K562 (cell line): ENCODE measurements at regions not wholly inside any gene's neighbourhood (a gene's known extent, or its start where the extent isn't known, plus 50 kb on each side); places are given as distances from the start of the nearest gene placed in this dataset.

ENCODE experiments used
- CAMTA2 ChIP-seq: fragments of 250-450 bp; sonication (Bioruptor Pico); conservative IDR thresholded peaks from 2 replicates; pipeline ENCODE4 v1.5.1; 2022
- DACH1 ChIP-seq: fragments of 450-650 bp; IDR thresholded peaks from 2 replicates; pipeline ENCODE4 v1.6.1; 2018; ENCODE audit not compliant: partially characterized antibody
- DIDO1 ChIP-seq: fragments of 450-650 bp; IDR thresholded peaks from 2 replicates; pipeline ENCODE4 v1.6.1; 2016; ENCODE audit warnings: low read depth, missing biosample characterization, missing genetic modification characterization
- ELF4 ChIP-seq: fragments of 450-650 bp; formaldehyde crosslinking; IDR thresholded peaks from 2 replicates; pipeline ENCODE4 v1.4.0; 2022; ENCODE audit warnings: missing genetic modification characterization
- FOXA3 ChIP-seq, 2 experiments: fragments of 450-650 bp in 1 of 2; sonication (generic) in 1 of 2; formaldehyde crosslinking; IDR thresholded peaks in 1 of 2; conservative IDR thresholded peaks in 1 of 2; 2 replicates each; pipeline versions ENCODE4 v1.4.0 to v1.8.0; 2020 to 2022; ENCODE audit warnings: mild to moderate bottlenecking in 2 of 2, missing genetic modification reagents in 1 of 2
- GABPA ChIP-seq: fragments of 200-800 bp; sonication (Bioruptor generic); conservative IDR thresholded peaks from 2 replicates; pipeline ENCODE4 v1.6.1; 2016; ENCODE audit warnings: low read depth, missing genetic modification characterization, missing compliant biosample characterization
- KAT2B ChIP-seq: IDR thresholded peaks from one replicate; pipeline ENCODE4 v1.6.1; 2012; ENCODE audit warnings: low read depth, mild to moderate bottlenecking, control low read depth, inconsistent platforms, low read length, moderate library complexity
- KDM5B ChIP-seq: fragments of 200-600 bp; sonication (generic); IDR thresholded peaks from 2 replicates; pipeline ENCODE4 v1.6.1; 2012; ENCODE audit warnings: low read depth, mild to moderate bottlenecking, moderate library complexity, low read length, control low read depth, inconsistent platforms; ENCODE audit not compliant: insufficient replicate concordance
- MEF2A ChIP-seq: IDR thresholded peaks from 2 replicates; pipeline ENCODE4 v1.6.1; 2011; ENCODE audit warnings: low read depth, mild to moderate bottlenecking, low read length, moderate library complexity; ENCODE audit not compliant: control insufficient read depth
- NCOR1 ChIP-seq: fragments of 450-650 bp; IDR thresholded peaks from 2 replicates; pipeline ENCODE4 v1.6.1; 2016; ENCODE audit warnings: mild to moderate bottlenecking, moderate library complexity
- NR4A1 ChIP-seq, 2 experiments: fragments of 250-450 bp in 1 of 2; fragments of 450-650 bp in 1 of 2; sonication (Bioruptor Pico) in 1 of 2; IDR thresholded peaks; 2 replicates each; pipeline versions ENCODE4 v1.4.0 to v1.6.1; 2016 to 2020; ENCODE audit warnings: mild to moderate bottlenecking in 2 of 2, missing compliant biosample characterization in 1 of 2, missing genetic modification characterization in 1 of 2, moderate library complexity in 1 of 2
- PTBP1 ChIP-seq: fragments of 200-400 bp; formaldehyde crosslinking; IDR thresholded peaks from 2 replicates; pipeline ENCODE4 v1.6.1; 2017; ENCODE audit warnings: low read depth, low read length
- RNF2 ChIP-seq: sonication (generic); IDR thresholded peaks from 2 replicates; pipeline ENCODE4 v1.6.1; 2016
- SAFB2 ChIP-seq: fragments of 200-400 bp; formaldehyde crosslinking; IDR thresholded peaks from 2 replicates; pipeline ENCODE4 v1.6.1; 2018; ENCODE audit warnings: borderline replicate concordance, low read length, low read depth, moderate library complexity; ENCODE audit not compliant: severe bottlenecking
- XRCC5 ChIP-seq: fragments of 200-400 bp; formaldehyde crosslinking; IDR thresholded peaks from 2 replicates; pipeline ENCODE4 v1.6.1; 2017; ENCODE audit warnings: low read depth, mild to moderate bottlenecking, low read length
- ZFP1 ChIP-seq: fragments of 450-650 bp; formaldehyde crosslinking; IDR thresholded peaks from 2 replicates; pipeline ENCODE4 v1.4.0; 2020; ENCODE audit warnings: mild to moderate bottlenecking, mixed read lengths
- ZNF121 ChIP-seq: sonication (generic); formaldehyde crosslinking; conservative IDR thresholded peaks from 2 replicates; pipeline ENCODE4 v1.8.0; 2022; ENCODE audit warnings: missing genetic modification reagents
- ZNF263 ChIP-seq: sonication (generic); formaldehyde crosslinking; IDR thresholded peaks from 2 replicates; pipeline ENCODE4 v1.8.0; 2022; ENCODE audit warnings: mild to moderate bottlenecking, missing genetic modification reagents, borderline replicate concordance
- TF ChIP-seq, protein P1 (sequence below): fragments of 250-450 bp; sonication (Bioruptor Pico); IDR thresholded peaks from 2 replicates; pipeline ENCODE4 v1.9.0; 2021; ENCODE audit warnings: mild to moderate bottlenecking
- TF ChIP-seq, protein P2 (sequence below): sonication (generic); formaldehyde crosslinking; IDR thresholded peaks from 2 replicates; pipeline ENCODE4 v1.8.0; 2022; ENCODE audit warnings: mild to moderate bottlenecking, missing genetic modification reagents
- TF ChIP-seq, protein P3 (sequence below): fragments of 450-650 bp; conservative IDR thresholded peaks from 2 replicates; pipeline ENCODE4 v1.6.1; 2016; ENCODE audit warnings: missing genetic modification characterization, low read depth, mild to moderate bottlenecking, missing compliant biosample characterization, moderate library complexity
- TF ChIP-seq, protein P4 (sequence below), 2 experiments: IDR thresholded peaks; 2 replicates each; pipeline ENCODE4 v1.6.1; 2012; ENCODE audit warnings: improper control_type of control experiment in 2 of 2, low read depth in 2 of 2, low read length in 2 of 2, borderline replicate concordance in 1 of 2
- TF ChIP-seq, protein P5 (sequence below): fragments of 450-650 bp; IDR thresholded peaks from 2 replicates; pipeline ENCODE4 v1.6.1; 2016; ENCODE audit warnings: missing biosample characterization, missing genetic modification characterization

DNA sequence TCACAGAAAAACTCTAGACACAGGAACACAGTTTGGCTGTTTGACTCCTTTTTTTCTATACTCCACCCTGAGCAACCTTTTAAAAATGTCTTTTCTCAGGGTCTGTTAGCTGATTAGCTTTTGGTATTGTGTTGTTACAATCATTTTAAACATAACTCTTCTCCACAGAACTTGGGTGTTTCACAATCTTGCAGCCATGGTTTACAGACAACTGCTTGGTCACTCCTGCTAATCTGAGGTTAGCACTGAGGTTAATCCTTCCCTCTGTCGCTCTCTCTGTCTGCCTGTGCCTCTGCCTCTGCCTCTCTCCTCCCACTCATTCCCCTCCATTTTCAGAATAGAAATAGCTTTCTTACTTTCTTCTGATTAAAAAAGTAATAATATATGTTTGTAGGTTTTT, 62.4 kb upstream of the ZBED5 start (continued):
- TF ChIP-seq NR4A1 (CRISPR knock-in tag; IDR thresholded peaks at IDR 0.05) (no peak), NR4A1 (tag; IDR thresholded peaks at IDR 0.05) (peak; percentile 46; the same call in 1 of the 2 replicates), DIDO1 (tag) (no peak), PTBP1 (no peak), ZNF121 (CRISPR knock-in tag) (no peak), ZNF263 (CRISPR knock-in tag) (no peak), ELF4 (CRISPR knock-in tag) (peak; percentile 16; the same call in 1 of the 2 replicates), NCOR1 (peak; percentile 92), CAMTA2 (CRISPR knock-in tag) (no peak), KDM5B (no peak), DACH1 (peak; percentile 77), ZFP1 (CRISPR knock-in tag) (no peak), KAT2B (no peak), MEF2A (0 out of 2 replicates have a peak, but pooled peaks have one; percentile 14), GABPA (tag) (no peak), XRCC5 (no peak), FOXA3 (CRISPR knock-in tag; conservative IDR thresholded peaks at IDR 0.05 in 1 of 2, IDR thresholded peaks at IDR 0.05 in 1 of 2) (no peak), RNF2 (peak; percentile 78; the same call in 1 of the 2 replicates), SAFB2 (no peak)
- TF ChIP-seq, protein P1, sequence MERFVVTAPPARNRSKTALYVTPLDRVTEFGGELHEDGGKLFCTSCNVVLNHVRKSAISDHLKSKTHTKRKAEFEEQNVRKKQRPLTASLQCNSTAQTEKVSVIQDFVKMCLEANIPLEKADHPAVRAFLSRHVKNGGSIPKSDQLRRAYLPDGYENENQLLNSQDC (CRISPR knock-in tag): no peak
- TF ChIP-seq, protein P2, sequence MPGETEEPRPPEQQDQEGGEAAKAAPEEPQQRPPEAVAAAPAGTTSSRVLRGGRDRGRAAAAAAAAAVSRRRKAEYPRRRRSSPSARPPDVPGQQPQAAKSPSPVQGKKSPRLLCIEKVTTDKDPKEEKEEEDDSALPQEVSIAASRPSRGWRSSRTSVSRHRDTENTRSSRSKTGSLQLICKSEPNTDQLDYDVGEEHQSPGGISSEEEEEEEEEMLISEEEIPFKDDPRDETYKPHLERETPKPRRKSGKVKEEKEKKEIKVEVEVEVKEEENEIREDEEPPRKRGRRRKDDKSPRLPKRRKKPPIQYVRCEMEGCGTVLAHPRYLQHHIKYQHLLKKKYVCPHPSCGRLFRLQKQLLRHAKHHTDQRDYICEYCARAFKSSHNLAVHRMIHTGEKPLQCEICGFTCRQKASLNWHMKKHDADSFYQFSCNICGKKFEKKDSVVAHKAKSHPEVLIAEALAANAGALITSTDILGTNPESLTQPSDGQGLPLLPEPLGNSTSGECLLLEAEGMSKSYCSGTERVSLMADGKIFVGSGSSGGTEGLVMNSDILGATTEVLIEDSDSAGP: no peak
- TF ChIP-seq, protein P3, sequence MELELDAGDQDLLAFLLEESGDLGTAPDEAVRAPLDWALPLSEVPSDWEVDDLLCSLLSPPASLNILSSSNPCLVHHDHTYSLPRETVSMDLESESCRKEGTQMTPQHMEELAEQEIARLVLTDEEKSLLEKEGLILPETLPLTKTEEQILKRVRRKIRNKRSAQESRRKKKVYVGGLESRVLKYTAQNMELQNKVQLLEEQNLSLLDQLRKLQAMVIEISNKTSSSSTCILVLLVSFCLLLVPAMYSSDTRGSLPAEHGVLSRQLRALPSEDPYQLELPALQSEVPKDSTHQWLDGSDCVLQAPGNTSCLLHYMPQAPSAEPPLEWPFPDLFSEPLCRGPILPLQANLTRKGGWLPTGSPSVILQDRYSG (tag): 0 out of 2 replicates have a peak, but pooled peaks have one; percentile 17
- TF ChIP-seq, protein P4, sequence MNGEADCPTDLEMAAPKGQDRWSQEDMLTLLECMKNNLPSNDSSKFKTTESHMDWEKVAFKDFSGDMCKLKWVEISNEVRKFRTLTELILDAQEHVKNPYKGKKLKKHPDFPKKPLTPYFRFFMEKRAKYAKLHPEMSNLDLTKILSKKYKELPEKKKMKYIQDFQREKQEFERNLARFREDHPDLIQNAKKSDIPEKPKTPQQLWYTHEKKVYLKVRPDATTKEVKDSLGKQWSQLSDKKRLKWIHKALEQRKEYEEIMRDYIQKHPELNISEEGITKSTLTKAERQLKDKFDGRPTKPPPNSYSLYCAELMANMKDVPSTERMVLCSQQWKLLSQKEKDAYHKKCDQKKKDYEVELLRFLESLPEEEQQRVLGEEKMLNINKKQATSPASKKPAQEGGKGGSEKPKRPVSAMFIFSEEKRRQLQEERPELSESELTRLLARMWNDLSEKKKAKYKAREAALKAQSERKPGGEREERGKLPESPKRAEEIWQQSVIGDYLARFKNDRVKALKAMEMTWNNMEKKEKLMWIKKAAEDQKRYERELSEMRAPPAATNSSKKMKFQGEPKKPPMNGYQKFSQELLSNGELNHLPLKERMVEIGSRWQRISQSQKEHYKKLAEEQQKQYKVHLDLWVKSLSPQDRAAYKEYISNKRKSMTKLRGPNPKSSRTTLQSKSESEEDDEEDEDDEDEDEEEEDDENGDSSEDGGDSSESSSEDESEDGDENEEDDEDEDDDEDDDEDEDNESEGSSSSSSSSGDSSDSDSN (IDR thresholded peaks at IDR 0.05; ENCODE audit: borderline replicate concordance in 1 of 2, low read depth in 2 of 2, low read length in 2 of 2): no peak
- TF ChIP-seq, protein P5, sequence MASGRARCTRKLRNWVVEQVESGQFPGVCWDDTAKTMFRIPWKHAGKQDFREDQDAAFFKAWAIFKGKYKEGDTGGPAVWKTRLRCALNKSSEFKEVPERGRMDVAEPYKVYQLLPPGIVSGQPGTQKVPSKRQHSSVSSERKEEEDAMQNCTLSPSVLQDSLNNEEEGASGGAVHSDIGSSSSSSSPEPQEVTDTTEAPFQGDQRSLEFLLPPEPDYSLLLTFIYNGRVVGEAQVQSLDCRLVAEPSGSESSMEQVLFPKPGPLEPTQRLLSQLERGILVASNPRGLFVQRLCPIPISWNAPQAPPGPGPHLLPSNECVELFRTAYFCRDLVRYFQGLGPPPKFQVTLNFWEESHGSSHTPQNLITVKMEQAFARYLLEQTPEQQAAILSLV (tag): 0 out of 2 replicates have a peak, but pooled peaks have one; percentile 22
